ENCODE measurements at regions not wholly inside any gene's neighbourhood (a gene's known extent, or its start where the extent isn't known, plus 50 kb on each side); places are given as distances from the start of the nearest gene placed in this dataset.

DNA sequence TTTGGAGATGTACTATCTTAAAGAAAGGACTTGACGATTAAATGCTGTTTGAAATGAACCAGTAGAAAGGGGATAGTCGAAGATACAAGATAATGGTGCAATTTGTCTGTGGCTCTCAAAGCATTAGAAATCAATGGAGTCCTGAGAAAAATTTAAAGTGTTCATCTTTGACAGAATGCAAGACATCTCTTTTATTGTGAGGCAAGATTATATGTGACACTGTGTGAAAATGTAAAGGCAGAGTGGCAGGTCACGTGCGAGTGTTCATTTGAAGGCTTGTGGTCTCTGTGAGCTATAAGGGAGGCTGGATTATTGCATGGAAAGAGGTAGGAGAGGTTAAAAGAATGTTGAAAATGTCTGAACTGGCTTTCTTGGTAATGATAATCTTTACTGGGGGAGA lies 709.2 kb downstream of the DSC3 start:
- no peak for DNase-seq (ENCODE audit: low read depth in 2 of 2)
- no peak overlapping the region for H3K9ac ChIP-seq (ENCODE audit: insufficient read depth, low read length)
- no peak overlapping the region for H3K27ac ChIP-seq (ENCODE audit: insufficient read depth, low read length)

DNA sequence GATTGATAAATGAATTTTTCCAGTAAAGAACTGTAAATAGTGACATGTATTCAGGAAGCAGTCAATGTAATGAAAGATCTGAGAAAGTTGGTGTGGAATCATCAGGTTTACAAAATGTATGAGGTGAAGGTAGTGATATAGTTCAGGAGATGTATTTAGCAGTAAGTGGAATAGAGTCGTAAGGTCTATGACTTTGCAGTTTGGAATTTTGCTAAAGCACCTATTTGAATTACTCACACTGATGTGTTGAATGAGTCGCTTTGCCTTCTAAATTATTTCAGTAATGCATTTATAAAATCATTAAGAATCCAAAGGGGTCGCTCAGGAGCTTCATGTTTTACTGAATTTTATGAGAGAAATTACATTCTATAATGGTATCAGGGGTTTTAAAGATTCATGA lies 713.7 kb downstream of the DSC3 start:
- Histone ChIP-seq H3K36me3 (ENCODE audit: control insufficient read depth, insufficient read depth, low read length) (no peaks in the 10 kb centered on the region), H3K79me2 (ENCODE audit: control insufficient read depth, insufficient read depth, low read length) (no peaks in the 10 kb centered on the region), H3K4me2 (ENCODE audit: extremely low read depth, insufficient read depth, low read length) (no peak overlapping the region), H3K4me1 (ENCODE audit: control insufficient read depth, extremely low read depth, insufficient read depth, low read length) (no peaks in the 10 kb centered on the region), H3K9me3 (ENCODE audit: control insufficient read depth, insufficient read depth, low read depth, low read length) (no peaks in the 10 kb centered on the region), H3K9ac (ENCODE audit: insufficient read depth, low read length) (no peak overlapping the region), H4K20me1 (ENCODE audit: control insufficient read depth, extremely low read depth, insufficient read depth, low read length) (no peaks in the 10 kb centered on the region), H3K4me3 (replicated peaks in 1 of 4; ENCODE audit: control extremely low read depth in 1 of 4, insufficient read depth in 1 of 4, low read depth in 3 of 4, low read length in 4 of 4) (no peak overlapping the region), H3K27me3 (ENCODE audit: control insufficient read depth, insufficient read depth, low read length) (no peaks in the 10 kb centered on the region), H2AFZ (ENCODE audit: low read length) (no peak overlapping the region), H3K27ac (ENCODE audit: insufficient read depth, low read length) (no peak overlapping the region)
- TF ChIP-seq, protein P1, sequence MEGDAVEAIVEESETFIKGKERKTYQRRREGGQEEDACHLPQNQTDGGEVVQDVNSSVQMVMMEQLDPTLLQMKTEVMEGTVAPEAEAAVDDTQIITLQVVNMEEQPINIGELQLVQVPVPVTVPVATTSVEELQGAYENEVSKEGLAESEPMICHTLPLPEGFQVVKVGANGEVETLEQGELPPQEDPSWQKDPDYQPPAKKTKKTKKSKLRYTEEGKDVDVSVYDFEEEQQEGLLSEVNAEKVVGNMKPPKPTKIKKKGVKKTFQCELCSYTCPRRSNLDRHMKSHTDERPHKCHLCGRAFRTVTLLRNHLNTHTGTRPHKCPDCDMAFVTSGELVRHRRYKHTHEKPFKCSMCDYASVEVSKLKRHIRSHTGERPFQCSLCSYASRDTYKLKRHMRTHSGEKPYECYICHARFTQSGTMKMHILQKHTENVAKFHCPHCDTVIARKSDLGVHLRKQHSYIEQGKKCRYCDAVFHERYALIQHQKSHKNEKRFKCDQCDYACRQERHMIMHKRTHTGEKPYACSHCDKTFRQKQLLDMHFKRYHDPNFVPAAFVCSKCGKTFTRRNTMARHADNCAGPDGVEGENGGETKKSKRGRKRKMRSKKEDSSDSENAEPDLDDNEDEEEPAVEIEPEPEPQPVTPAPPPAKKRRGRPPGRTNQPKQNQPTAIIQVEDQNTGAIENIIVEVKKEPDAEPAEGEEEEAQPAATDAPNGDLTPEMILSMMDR (conservative IDR thresholded peaks at IDR 0.05 in 1 of 2, IDR thresholded peaks at IDR 0.05 in 1 of 2; ENCODE audit: low read depth in 1 of 2, low read length in 2 of 2): no peak
- TF ChIP-seq EZH2 (IDR thresholded peaks at IDR 0.05; ENCODE audit: low read length, missing control alignments): no peak
- DNase-seq (ENCODE audit: low read depth in 2 of 2): peak in 1 of 2 donors; percentile 47

More for the DNA sequence above, 709.2 kb downstream of the DSC3 start:
- Histone ChIP-seq H3K4me2 (ENCODE audit: extremely low read depth, insufficient read depth, low read length) (no peak overlapping the region), H3K4me1 (ENCODE audit: control insufficient read depth, extremely low read depth, insufficient read depth, low read length) (no peaks in the 10 kb centered on the region), H3K27me3 (ENCODE audit: control insufficient read depth, insufficient read depth, low read length) (no peaks in the 10 kb centered on the region), H2AFZ (ENCODE audit: low read length) (no peak overlapping the region), H3K9me3 (ENCODE audit: control insufficient read depth, insufficient read depth, low read depth, low read length) (no peaks in the 10 kb centered on the region), H3K36me3 (ENCODE audit: control insufficient read depth, insufficient read depth, low read length) (no peaks in the 10 kb centered on the region), H4K20me1 (ENCODE audit: control insufficient read depth, extremely low read depth, insufficient read depth, low read length) (no peaks in the 10 kb centered on the region), H3K4me3 (replicated peaks in 1 of 4; ENCODE audit: control extremely low read depth in 1 of 4, insufficient read depth in 1 of 4, low read depth in 3 of 4, low read length in 4 of 4) (no peak overlapping the region), H3K79me2 (ENCODE audit: control insufficient read depth, insufficient read depth, low read length) (no peaks in the 10 kb centered on the region)
- no peak for TF ChIP-seq EZH2 (IDR thresholded peaks at IDR 0.05; ENCODE audit: low read length, missing control alignments)
- TF ChIP-seq, protein P1 (conservative IDR thresholded peaks at IDR 0.05 in 1 of 2, IDR thresholded peaks at IDR 0.05 in 1 of 2; ENCODE audit: low read depth in 1 of 2, low read length in 2 of 2): no peak

DNA sequence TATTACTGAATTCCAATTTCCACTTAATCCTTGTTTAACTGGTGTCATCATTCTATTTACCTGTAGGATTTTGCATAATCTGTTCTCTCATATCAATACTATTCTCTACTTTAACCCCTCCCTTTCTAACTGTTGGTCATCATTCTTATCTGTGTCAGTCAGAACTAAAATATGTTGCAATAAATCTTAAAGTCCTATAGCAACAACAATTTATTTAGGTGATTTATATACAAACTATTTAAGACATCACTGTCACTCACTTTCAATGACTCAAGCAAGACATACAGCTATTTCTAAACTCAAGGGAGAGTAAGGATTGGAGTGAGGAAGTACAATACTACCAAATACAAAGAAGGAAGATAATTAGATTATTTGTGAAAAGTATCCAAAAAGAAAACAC lies 740.4 kb downstream of the DSC3 start:
- Histone ChIP-seq H3K9me3 (ENCODE audit: control insufficient read depth, insufficient read depth, low read depth, low read length) (no peaks in the 10 kb centered on the region), H2AFZ (ENCODE audit: low read length) (no peak overlapping the region), H3K36me3 (ENCODE audit: control insufficient read depth, insufficient read depth, low read length) (no peaks in the 10 kb centered on the region), H4K20me1 (ENCODE audit: control insufficient read depth, extremely low read depth, insufficient read depth, low read length) (no peaks in the 10 kb centered on the region), H3K27ac (ENCODE audit: insufficient read depth, low read length) (no peak overlapping the region), H3K27me3 (ENCODE audit: control insufficient read depth, insufficient read depth, low read length) (no peaks in the 10 kb centered on the region), H3K4me3 (replicated peaks in 1 of 4; ENCODE audit: control extremely low read depth in 1 of 4, insufficient read depth in 1 of 4, low read depth in 3 of 4, low read length in 4 of 4) (no peak overlapping the region), H3K4me2 (ENCODE audit: extremely low read depth, insufficient read depth, low read length) (no peak overlapping the region), H3K4me1 (ENCODE audit: control insufficient read depth, extremely low read depth, insufficient read depth, low read length) (no peaks in the 10 kb centered on the region), H3K79me2 (ENCODE audit: control insufficient read depth, insufficient read depth, low read length) (no peaks in the 10 kb centered on the region), H3K9ac (ENCODE audit: insufficient read depth, low read length) (no peak overlapping the region)
- no peak for DNase-seq (ENCODE audit: low read depth in 2 of 2)
- TF ChIP-seq EZH2 (IDR thresholded peaks at IDR 0.05; ENCODE audit: low read length, missing control alignments): no peak
- TF ChIP-seq, protein P1 (conservative IDR thresholded peaks at IDR 0.05 in 1 of 2, IDR thresholded peaks at IDR 0.05 in 1 of 2; ENCODE audit: low read depth in 1 of 2, low read length in 2 of 2): no peak

Data from fibroblast of lung (primary cell).